Epithelial cell of esophagus (primary cell): ENCODE measurements at regions not wholly inside any gene's neighbourhood (a gene's known extent, or its start where the extent isn't known, plus 50 kb on each side); places are given as distances from the start of the nearest gene placed in this dataset.
A peak's percentile ranks its signal among the peaks of the same experiment; 100 is the strongest.

ENCODE experiments used
- DNase-seq: peaks from one replicate; pipeline ENCODE4 v3.0.0; 2010; ENCODE audit warnings: low read depth
- H3K4me3 ChIP-seq: 2 replicates; pipeline ENCODE4 v1.5.1; 2011; ENCODE audit warnings: mild to moderate bottlenecking, low read length, control low read depth
- CTCF ChIP-seq: IDR thresholded peaks from 2 replicates; pipeline ENCODE4 v1.5.1; 2011; ENCODE audit warnings: low read depth, mild to moderate bottlenecking, low read length, control low read depth, inconsistent platforms; ENCODE audit not compliant: insufficient read depth; ENCODE audit errors: missing control alignments

DNA sequence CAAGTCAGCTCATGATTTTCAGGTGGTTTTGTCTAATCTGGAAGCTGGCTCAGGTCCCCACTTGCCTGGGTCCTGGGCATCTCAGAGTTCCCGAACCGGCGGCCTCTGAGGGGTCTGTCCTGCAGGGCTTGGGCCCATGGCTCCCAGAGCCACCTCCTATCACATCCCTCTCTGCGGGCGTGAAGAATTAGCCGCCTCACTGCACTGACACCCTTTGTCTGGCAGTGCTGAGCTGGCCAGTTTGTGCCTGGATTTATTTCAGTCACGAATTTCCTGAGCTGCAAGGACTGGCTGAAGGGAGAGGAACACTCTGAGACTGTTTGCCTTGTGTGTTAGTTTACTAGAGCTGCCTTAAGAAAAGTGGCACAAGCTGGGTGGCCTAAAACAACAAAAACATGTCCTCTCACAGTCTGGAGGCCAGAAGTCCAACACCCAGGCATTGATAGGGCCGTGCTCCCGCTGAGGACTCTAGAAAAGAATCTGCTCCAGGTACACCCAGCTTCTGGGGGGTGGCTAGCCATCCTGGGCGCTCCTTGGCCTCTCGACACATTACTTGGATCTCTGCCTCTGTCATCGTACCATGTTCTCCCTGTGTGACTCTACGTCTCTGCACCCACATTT is 217.5 kb upstream of the DYNLRB2 start:
- no peak for TF ChIP-seq CTCF
- no peak overlapping the region for H3K4me3 ChIP-seq

GRCh38 chr16:80319181-80319580 is 221.6 kb upstream of the DYNLRB2 start:
- DNase-seq, result no peak
- no peak for TF ChIP-seq CTCF
- no peak overlapping the region for H3K4me3 ChIP-seq

More for the DNA sequence above, 217.5 kb upstream of the DYNLRB2 start:
- DNase-seq, result no peak

DNA sequence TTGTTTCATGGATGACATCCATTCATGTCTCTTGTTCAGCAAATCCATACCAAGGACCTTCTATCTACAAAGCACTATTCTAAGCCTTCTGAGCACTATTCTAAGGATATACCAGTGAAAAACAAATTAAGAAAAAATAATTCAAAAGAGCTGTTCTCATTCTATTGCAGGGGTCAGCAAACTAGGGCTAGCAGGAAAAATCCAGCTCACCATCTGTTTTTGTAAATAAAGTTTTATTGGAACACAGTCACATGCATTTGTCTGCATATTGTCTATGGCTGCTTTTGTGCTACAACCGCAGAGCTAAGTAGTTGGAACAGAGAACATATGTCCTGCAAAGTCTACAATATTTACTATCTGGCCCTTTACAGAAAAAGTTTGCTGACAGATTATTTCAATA is 222.7 kb upstream of the DYNLRB2 start:
- H3K4me3 ChIP-seq, result no peak overlapping the region

DNA sequence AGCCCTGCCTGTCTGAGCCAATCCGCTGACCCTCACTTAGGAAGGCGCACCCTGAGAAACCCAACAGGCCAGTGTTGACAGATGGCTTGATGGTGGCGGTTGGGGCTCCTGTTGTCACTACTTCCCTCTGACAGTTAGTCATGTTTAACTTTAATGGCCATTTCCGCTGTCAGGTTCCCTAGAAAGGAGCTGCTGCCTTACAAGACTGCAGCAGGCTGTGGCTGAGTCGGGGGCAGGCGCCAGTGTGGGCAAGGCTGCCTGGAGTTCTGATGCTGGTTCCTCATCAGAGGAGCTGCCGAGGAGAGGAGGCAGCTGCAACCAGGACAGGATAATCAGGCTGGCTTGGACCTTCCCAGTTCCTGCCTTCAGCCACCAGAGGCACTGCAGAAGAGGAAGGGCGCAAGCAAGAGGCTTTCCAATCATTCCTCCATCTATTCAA is 223.2 kb upstream of the DYNLRB2 start:
- peak; percentile 53 for TF ChIP-seq CTCF
- peak; percentile 26 for DNase-seq

More for the DNA sequence above, 222.7 kb upstream of the DYNLRB2 start:
- TF ChIP-seq CTCF, result no peak
- DNase-seq, result no peak

GRCh38 chr16:80317116-80317515 is 223.7 kb upstream of the DYNLRB2 start:
- no peak for TF ChIP-seq CTCF
- no peak for DNase-seq
- H3K4me3 ChIP-seq, result no peak overlapping the region

More for the DNA sequence above, 223.2 kb upstream of the DYNLRB2 start:
- no peak overlapping the region for H3K4me3 ChIP-seq

DNA sequence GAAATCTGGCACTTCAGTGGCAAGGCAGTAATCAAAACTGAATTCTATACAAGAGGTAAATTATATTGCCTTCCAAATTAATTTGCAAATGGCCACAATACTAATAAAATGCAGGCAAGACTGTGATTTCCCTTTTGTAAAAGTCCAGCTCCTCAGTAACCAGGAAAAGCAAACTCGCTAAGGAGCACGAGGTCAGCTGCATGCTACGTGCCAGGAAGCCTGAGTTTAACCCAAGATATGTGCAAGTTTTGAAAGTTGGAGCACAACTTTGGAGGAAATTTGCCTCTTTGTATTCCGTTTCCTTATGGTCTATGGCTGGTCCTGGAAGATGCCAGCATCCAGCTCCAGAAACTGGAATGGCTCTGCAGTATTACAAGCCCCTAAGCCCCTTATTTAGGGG is 226.8 kb upstream of the DYNLRB2 start:
- no peak for DNase-seq
- H3K4me3 ChIP-seq, result no peak overlapping the region
- no peak for TF ChIP-seq CTCF

GRCh38 chr16:80309178-80309577 is 231.6 kb upstream of the DYNLRB2 start:
- no peak for TF ChIP-seq CTCF
- DNase-seq, result no peak
- no peak overlapping the region for H3K4me3 ChIP-seq
